GM19043 (cell line): ENCODE measurements at regions not wholly inside any gene's neighbourhood (a gene's known extent, or its start where the extent isn't known, plus 50 kb on each side); places are given as distances from the start of the nearest gene placed in this dataset.
"Not testable (repeated sequence)": the region's sequence is repeated elsewhere in the genome, so short reads cannot be mapped to it uniquely, and the experiment has no call there.

Experiments
- ATAC-seq: cut with Tn5 transposase; IDR thresholded peaks from one replicate; pipeline ENCODE4 v1.9.1; 2021; ENCODE audit warnings: low read depth; ENCODE audit not compliant: unreplicated experiment

DNA sequence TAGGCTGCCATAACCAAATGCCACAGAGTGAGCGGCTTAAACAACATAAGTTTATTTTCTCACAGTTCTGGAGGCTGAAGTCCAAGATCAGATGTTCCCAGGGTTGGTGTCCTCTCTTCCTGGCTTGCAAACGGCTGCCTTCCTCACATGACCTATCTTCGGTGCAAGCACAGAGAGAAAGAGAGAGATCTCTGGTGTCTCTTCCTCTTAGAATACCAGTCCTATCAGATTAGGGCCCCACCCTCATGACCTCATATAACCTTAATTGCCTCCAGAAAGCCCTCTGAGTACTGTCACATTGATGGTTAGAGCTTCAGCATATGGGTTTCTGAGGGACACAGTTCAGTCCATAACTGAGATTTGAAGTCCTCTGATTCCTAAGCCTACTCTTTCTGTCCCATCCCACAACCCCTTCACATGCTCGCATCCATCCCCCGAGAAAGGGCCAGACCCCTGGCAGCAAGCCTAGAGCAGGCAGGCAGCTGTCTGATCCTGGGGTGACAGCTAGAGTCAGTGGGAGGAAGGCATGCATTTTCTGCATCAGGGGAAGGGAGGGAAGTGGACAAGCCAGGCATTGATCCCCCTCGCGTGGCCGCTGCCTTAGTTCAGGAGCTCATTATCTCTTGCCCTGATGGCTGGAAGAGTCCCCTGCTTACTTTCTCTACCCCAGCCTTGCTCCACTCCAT, 114.1 kb downstream of the FAR1 start:
- ATAC-seq: no peak

DNA sequence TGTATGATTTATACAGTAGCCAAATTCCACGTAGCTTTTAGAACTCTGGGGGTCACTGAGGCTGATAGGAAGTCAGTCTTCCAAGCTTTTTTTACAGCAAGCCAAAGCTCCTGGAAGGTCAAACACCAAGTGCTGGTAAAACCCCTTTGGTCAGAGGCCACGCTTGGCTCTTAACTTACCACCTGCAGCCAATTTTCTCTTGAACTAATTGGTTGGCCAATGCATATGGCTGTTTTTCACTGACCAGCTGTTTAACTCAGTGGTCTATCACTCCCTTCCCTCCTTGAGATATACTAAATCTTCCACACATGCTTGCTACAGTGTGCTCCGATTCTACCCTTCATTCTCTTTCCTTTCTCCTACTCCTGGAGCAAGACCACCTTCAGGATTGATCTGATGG, 116.0 kb downstream of the FAR1 start:
- ATAC-seq: no peak

DNA sequence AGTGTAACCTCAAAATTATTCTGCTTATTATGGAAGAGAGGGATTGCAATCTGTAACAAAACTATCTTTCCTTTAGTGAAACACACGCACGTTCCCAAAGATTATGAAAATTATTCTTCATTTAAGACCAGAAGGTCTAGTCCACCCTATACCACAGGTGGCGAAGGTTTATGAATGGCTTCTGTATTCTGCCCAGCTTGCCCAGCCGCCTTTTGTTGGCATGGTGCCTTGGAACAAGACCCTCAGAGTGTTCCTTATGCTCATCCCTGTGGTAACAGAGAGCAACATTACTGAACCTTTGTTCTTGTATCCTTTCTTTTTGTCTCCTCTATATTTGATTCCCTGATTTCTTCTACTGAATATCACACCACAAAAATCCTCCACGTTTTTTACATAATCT, 116.4 kb downstream of the FAR1 start:
- no peak for ATAC-seq

DNA sequence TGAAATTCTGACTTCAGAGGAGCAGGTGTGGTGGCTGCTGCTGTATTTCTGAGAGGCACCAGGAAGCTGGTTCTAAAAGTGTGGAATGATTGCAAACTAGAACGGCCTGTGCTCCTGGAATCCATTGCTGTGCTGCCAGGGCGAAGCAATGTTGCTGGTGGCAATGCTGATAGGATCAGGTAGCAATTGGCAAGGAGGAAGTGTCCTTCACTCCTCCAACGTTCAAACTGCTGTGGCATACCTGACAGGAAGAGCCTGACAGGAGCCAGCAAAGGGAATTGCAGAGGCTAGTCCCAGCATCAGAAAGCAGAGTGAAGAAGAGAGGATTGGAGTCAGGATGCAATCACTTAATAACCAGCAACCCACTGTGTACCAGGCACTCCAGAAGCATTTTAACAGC, 118.2 kb downstream of the FAR1 start:
- ATAC-seq: no peak

DNA sequence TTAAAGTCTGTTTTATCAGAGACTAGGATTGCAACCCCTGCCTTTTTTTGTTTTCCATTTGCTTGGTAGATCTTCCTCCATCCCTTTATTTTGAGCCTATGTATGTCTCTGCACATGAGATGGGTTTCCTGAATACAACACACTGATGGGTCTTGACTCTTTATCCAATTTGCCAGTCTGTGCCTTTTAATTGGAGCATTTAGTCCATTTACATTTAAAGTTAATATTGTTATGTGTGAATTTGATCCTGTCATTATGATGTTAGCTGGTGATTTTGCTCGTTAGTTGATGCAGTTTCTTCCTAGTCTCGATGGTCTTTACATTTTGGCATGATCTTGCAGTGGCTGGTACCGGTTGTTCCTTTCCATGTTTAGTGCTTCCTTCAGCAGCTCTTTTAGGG, 129.1 kb downstream of the FAR1 start:
- ATAC-seq: not testable (repeated sequence)

DNA sequence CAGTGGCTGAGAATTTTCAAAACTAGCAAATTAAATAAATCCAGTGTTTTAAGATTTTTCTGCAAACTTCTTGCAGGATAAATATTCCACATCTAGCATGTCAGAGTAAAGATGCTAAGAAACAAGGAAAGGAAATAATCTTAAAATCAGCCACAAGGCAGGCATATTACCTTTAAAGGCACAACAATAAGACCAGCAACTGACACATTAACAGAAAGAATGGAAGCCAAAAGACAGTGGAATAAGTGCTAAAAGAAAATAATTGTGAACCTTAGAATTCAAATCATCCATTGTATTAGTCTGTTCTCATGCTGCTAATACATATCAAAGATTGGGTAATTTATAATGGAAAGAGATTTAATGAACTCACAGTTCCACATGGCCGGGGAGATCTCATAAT, 132.4 kb downstream of the FAR1 start:
- no peak for ATAC-seq

DNA sequence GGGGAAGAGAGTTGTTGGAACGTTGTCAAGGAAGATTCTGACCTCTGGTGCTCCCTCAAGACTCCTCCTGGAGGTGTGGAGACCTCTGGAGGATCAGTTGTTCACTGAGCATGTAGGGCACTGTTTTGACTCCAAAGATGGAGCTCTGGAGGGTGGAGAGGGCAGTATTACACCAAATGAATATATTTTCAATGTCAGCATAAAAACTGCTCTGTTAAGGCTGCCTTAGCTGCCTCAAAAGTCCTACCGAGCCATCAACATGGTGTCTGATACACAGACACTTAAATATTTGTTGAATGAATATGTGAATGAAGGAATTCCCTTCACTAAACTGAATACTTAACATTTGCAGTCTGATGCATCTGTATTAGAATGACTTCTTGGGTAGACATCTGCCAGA, 144.2 kb upstream of the SPON1 start:
- ATAC-seq: no peak

DNA sequence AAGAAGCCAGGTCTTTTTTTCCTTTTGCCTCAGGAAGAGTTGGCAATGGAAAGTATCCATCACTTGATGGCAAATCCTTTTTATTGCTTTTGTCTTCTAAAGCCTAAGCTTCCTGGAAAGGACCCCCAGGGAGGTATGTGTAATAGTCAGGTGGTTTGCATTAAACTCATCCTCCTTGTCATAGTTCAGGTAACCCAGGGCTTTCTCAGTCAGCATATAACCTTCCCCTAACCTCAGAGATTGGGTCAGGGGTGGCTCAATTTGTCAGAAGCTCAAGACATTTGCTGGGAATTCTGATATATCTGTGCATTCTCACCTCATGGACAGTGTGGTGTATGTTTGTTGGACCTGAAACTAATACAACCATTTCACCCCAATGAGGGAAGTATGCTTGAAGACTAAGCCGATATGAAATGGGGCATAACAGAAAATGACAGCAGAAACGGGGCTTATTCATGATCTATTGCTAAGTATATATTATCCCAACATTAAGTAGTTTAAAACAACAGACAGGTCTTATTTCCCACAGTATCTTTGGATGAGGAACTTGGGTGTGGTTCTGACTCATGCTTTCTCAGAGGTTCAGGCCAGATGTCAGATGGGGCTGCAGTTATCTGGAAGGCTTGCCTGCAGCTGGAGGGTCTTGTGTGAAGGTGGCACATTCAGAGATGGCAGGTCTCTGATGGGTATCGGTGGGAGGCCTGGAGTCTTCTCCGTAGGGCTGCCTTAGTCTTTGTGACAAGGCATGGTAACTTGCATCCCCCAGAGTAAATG, 135.8 kb upstream of the SPON1 start:
- no peak for ATAC-seq

DNA sequence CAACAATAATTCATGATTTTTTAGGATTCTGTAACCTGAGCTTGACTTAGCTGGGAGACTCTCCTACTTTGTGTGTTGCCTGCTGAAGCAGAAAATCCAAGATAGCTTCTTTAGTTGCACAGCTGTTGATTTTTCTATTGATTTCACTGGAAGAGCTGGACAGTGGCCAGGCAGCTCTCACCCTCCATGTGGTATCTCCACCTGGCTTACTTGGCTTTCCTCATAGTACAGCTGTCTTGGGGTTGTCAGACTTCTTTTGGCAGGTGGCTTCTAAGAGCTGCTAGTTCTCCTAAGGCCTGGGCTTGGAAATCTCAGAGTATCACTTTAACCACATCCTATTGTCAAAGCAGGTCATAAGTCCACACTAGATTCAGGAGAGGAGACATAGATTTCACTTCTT, 130.8 kb upstream of the SPON1 start:
- no peak for ATAC-seq

DNA sequence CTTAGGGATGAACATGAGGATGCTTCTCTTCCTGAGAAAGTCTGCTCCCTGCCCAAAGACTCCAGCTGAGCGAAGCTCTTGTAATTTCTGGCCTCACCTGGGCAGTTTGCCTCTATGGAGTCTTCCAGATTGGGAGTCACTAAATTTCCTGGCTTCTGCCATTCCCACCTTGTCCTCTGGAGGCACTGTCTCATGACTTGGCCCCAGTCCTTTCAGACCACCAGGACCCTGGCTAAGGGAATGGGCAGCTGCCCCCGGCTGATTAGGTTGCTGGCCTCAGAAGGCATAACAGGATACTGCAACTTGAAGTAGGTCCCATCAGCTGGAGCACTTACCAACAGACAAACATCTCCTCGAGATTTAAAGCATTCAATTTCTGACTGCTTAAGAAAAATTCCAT, 128.1 kb upstream of the SPON1 start:
- no peak for ATAC-seq

DNA sequence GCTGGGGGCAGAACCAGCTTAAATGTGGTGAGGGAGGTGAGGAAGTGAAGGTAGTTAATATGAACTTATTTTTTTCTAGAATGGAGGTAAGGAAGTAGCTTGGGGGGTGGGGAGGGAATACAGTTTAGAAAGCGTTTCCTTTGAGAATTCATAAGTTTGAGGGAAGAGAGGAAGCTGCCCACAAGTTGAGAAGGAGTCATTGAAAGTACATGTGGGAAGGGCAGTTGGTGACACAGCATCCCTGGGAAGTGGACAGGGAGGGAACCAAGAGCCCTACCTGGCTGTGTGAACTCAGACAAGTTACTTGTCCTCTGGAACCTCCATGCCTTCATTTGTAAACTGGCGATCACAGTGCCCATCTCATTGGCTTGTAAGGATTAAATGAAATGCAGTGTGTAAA, 125.9 kb upstream of the SPON1 start:
- no peak for ATAC-seq

DNA sequence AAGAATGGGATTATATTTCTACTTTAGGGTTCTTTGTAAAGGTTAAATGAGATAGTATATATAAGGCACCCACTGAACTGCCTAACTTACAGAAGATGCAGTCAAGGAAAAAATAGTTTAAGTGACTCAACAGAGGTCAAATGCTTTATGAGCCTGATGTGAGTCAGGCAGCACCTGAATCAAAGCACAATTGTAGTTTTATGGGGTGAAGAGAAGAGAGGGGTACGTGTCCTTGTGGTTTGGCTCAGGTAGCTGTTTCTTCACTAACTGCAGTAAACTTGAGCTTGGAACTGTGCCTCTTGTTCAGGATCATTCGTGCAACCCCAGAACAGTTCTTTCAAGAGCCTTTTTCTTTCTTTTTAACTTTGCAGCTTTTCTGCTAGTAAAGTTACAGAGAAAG, 125.2 kb upstream of the SPON1 start:
- ATAC-seq: no peak

DNA sequence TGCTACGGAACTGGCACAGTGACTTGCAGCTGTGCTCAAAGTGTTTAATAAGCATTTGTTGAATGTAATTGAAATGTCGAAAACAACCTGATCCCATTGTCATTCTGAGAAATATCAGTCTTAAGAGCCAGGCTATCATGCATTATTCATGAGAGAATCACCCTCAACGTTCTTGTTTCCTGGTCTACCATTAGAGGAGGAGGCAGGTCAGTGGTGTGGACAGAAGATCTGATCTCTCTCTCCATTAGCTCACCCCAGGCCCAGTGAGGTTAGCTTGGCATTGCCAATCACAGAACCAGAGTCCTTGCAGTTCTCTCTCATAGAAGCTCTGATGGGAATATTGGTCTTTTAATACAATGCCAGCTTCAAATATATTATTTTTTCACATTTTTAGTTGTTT, 121.1 kb upstream of the SPON1 start:
- ATAC-seq: no peak

DNA sequence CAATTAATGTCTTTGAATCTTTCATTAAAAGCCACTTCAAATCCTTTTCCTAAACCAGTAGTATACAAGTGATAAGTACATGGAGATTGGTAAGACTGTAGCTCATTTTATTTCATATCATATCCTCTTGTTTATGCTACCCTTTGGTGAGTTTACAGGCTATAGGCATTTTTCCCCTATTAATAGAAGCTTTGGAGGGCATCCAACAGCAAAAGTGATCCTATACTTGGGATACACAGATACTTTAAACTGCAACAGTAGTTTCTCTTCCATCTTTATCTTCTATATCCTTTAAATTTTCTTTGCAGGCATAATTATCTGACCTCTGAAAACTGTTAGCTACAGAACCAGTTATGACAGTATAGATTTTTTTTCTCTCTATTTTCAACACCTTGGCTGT, 114.5 kb upstream of the SPON1 start:
- ATAC-seq: no peak

DNA sequence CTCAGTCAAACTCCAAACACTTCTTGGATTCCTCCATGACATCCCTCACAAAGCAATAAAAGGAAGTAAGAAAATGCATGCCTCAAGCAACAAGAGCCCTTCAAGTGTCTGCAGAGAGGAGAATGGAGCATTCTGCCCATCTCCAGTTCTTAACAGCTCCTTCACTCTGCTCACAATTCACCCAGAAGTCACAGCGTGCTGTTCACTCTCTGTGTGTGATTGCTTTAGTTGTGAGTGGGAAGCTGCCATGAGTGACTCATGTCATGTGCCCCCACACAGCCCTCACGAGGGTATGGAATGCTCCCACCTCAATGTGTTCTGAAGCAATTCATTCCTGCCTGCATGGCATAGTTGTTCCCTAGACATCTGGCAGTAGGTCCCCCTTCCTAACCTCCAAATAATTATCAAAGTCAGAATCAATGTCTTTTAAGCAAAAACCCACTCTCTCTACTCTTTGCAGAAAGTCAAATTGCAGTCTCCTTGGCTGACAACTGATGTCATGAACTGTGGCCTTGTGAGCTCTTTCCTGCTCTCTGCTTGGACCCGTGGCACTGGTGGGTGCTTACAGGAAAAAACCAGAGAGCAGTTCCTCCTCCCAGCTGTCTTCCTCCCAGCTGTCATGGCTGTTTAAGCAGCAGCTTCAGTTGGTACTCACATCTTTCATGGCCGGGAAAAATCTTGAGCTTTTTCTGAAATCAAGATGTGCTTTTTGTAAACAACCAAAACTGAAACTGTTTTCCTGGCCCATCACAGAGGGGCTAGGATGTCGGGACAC, 112.1 kb upstream of the SPON1 start:
- ATAC-seq: no peak

DNA sequence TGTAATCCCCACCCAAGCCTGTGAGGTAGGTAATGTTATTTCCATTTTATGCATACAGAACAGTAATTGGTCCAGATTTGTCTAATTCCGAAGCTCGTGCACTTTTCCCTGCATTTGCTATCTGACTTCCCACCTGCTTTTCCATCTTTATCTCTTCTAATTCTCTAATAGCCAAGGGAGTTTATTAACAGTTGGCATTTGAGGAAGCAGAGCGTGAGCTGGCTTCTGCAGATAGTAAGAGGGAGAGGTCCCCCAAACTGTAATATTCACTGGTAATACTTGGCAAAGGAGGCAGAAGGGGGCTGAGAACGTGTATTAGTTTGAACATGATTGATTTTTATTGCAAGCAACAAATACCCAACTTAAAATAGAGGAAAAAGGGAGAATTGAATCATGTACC, 110.8 kb upstream of the SPON1 start:
- no peak for ATAC-seq

DNA sequence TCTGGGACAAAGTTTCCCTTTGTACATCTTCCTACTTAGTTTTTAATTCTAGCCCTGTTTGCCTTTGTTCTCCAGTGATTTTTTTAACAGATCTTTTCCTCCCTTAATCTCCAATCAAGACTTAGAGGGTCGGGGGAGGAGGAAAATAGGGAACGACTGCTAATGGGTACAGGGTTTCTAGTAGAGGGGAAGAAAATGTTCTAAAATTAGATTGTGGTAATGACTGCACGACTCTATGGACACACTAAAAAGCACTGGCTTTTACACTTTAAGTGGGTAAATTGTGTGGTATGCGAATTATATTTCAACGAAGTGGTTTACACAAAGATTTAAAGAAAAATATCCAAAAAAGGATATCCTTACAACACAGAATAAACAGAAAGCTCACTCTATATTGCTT, 110.0 kb upstream of the SPON1 start:
- no peak for ATAC-seq

DNA sequence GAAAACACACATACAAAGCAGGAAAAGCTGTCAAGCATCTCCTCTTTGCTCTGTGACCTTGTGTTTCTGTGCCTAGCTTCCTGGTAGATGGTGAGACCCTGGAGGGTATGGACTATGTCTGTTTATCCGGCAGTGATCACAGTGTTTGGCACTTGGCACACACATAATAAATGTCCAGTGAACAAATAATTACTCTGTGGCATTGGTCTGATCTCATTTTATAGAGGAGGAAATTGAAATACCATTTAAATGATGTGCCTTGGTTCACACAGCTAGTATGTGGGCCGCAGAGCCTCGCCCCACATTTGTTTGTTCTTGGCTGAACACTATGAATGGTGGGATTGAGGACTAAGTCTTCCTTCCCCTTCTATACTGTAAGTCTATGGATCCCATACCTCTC, 104.7 kb upstream of the SPON1 start:
- ATAC-seq: no peak

DNA sequence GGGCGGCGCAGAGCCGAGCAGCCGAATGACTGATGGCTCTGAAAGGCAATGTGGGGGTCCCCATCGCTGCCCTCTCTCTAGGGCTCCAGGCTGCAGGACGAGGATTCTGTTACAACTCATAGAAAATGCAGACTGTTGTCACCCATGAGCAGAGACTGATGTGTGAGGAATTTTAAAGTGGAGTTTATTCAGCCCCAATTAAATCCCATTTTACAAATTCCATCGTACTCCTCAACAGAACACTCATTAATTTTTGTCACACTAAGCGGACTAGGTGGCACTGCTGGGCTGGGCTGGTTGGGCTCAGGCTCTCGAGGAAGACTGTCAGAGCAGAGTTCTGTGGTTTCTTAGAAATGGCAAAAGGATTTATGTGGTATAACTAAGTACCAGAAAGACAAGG, 102.6 kb upstream of the SPON1 start:
- ATAC-seq: no peak

DNA sequence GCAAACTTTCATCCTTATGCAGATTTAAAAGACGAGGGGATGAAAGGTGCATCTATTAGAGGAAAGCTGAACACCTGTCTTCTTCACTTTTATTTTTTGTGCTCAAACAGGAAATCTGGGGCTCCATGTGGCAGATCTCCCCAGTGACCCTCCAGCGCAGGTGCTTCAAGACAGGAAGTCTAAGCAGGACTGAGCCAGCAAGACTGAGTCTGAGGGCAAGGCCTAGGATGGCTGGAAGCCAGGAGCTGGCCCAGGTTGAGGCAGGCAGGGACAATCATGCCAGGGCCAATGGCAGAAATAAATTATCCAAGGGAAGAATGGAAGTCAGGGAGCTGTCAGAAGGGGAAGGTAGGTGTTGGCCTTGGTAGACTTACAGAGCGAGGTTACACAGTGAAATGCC, 101.1 kb upstream of the SPON1 start:
- peak; percentile 75 for ATAC-seq

DNA sequence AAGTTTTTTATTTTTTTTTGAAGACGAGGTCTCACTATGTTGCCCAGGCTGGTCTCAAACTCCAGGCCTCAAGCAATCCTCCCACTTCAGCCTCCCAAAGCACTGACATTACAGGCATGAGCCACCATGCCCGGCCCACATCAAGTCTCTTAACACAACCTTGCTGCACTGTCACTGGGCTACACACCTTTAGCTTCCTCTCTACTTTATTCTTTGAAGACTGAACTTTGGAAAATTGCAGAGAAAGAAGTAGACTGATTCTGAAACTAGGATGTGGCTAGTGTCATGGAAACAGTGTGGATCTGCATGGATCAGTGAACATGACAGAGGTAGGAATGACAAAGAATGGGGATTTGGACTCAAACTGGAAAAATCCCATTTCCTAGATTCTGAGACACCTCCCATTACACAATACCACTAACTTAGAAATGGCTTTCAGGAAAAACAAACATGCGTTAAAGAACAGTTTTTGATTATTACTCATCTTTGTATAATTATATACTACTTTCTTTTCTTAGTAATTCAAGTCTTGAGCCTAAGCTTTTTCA, 99.6 kb upstream of the SPON1 start:
- no peak for ATAC-seq
